HCT116 (cell line): ENCODE measurements at regions not wholly inside any gene's neighbourhood (a gene's known extent, or its start where the extent isn't known, plus 50 kb on each side); places are given as distances from the start of the nearest gene placed in this dataset.

Experiments
- ATAC-seq: fragments of 200-7000 bp; cut with Tn5 transposase; 2 replicates; pipeline ENCODE4 v1.9.1; 2020; ENCODE audit warnings: mild to moderate bottlenecking, moderate library complexity
- BruUV-seq: library from RNA; stranded (reverse); fragments of 400-500 nt; replicated peaks from 2 replicates; lab custom pipeline; 2021; lab: Mats Ljungman, UMichigan
- CTCF ChIA-PET: fragments of 300-600 bp; sonication (Branson Sonifier 250); formaldehyde crosslinking; loops from one replicate; lab custom pipeline; 2021; ENCODE audit warnings: antibody characterized with exemption; lab: Charles Lee
- POLR2A ChIA-PET: fragments of 300-600, 350-600 bp; sonication (Branson Sonifier 250); formaldehyde crosslinking; loops from one replicate; lab custom pipeline; 2021; ENCODE audit warnings: antibody characterized with exemption; lab: Charles Lee
- RAD21 ChIA-PET, 2 experiments: fragments of 300-600 bp; sonication (Branson Sonifier 250); formaldehyde crosslinking; loops; one replicate each; lab custom pipeline; 2023; ENCODE audit warnings: low total read pairs in 2 of 2; ENCODE audit not compliant: uncharacterized antibody in 2 of 2, unreplicated experiment in 2 of 2, low non-redundant PET in 1 of 2; lab: Charles Lee
- DNase-seq: peaks from one replicate; pipeline ENCODE4 v3.0.0-alpha.2; 2010; ENCODE audit warnings: low read depth, low spot score
- H2AFZ ChIP-seq: fragments of 200-600 bp; shearing (Covaris generic), sonication (generic); 2 replicates; pipeline ENCODE4 v1.6.1; 2017; ENCODE audit warnings: low read depth, mixed run types, mixed read lengths, antibody characterized with exemption, low read length; ENCODE audit not compliant: poor library complexity, severe bottlenecking
- H3K27ac ChIP-seq: 2 replicates; pipeline ENCODE4 v1.5.1; 2012; ENCODE audit warnings: low read depth, low read length
- H3K27me3 ChIP-seq: fragments of 200-600 bp; sonication (generic); 2 replicates; pipeline ENCODE4 v1.6.1; 2016; ENCODE audit warnings: mixed run types, low read length, mixed read lengths; ENCODE audit not compliant: insufficient read depth
- H3K36me3 ChIP-seq, 2 experiments: fragments of 200-500 bp in 1 of 2; fragments of 200-600 bp in 1 of 2; sonication (Bioruptor generic) in 1 of 2; sonication (generic) in 1 of 2; 2 replicates each; pipeline versions ENCODE4 v1.5.1 to v1.6.1; 2014 to 2016; ENCODE audit warnings: low read length in 2 of 2, inconsistent platforms in 1 of 2, mixed read lengths in 1 of 2, mixed run types in 1 of 2; ENCODE audit not compliant: insufficient read depth in 2 of 2, control insufficient read depth in 1 of 2
- H3K4me1 ChIP-seq, 2 experiments: fragments of 200-600 bp in 1 of 2; sonication (generic) in 1 of 2; 2 replicates each; pipeline versions ENCODE4 v1.5.1 to v1.6.1; 2012 to 2017; ENCODE audit warnings: low read length in 2 of 2, inconsistent platforms in 1 of 2, mild to moderate bottlenecking in 1 of 2, mixed read lengths in 1 of 2, mixed run types in 1 of 2, moderate library complexity in 1 of 2; ENCODE audit not compliant: insufficient read depth in 2 of 2, control insufficient read depth in 1 of 2
- H3K4me2 ChIP-seq: fragments of 200-600 bp; sonication (generic); 2 replicates; pipeline ENCODE4 v1.6.1; 2017; ENCODE audit warnings: mixed run types, low read length, mixed read lengths
- H3K4me3 ChIP-seq, 2 experiments: fragments of 200-600 bp in 1 of 2; sonication (generic) in 1 of 2; replicated peaks in 1 of 2; 2 replicates each; pipeline ENCODE4 v1.5.1; 2011 to 2016; ENCODE audit warnings: low read length in 2 of 2, control low read depth in 1 of 2, low read depth in 1 of 2, mild to moderate bottlenecking in 1 of 2, mixed read lengths in 1 of 2, mixed run types in 1 of 2
- H3K79me2 ChIP-seq: fragments of 200-600 bp; sonication (generic); 2 replicates; pipeline ENCODE4 v1.6.1; 2017; ENCODE audit warnings: mild to moderate bottlenecking, mixed run types, low read length, moderate library complexity, mixed read lengths; ENCODE audit not compliant: insufficient read depth
- H3K9ac ChIP-seq: fragments of 200-600 bp; sonication (generic); 2 replicates; pipeline ENCODE4 v1.6.1; 2016; ENCODE audit warnings: low read length, mixed read lengths
- H3K9me2 ChIP-seq: fragments of 200-600 bp; sonication (generic), shearing (Covaris generic); 2 replicates; pipeline ENCODE4 v1.6.1; 2017; ENCODE audit warnings: mixed run types, mild to moderate bottlenecking, moderate library complexity; ENCODE audit not compliant: insufficient read depth
- H3K9me3 ChIP-seq, 2 experiments: fragments of 200-500 bp in 1 of 2; fragments of 200-600 bp in 1 of 2; sonication (Bioruptor generic) in 1 of 2; sonication (generic) in 1 of 2; 2 replicates each; pipeline ENCODE4 v1.6.1; 2014 to 2017; ENCODE audit warnings: low read length in 2 of 2, mixed read lengths in 2 of 2, inconsistent platforms in 1 of 2, low read depth in 1 of 2, mild to moderate bottlenecking in 1 of 2, mixed run types in 1 of 2, moderate library complexity in 1 of 2; ENCODE audit not compliant: control insufficient read depth in 1 of 2, insufficient read depth in 1 of 2
- H4K20me1 ChIP-seq: fragments of 200-600 bp; sonication (generic), shearing (Covaris generic); 2 replicates; pipeline ENCODE4 v1.6.1; 2017; ENCODE audit warnings: mixed run types, mild to moderate bottlenecking, moderate library complexity; ENCODE audit not compliant: insufficient read depth
- CBX3 ChIP-seq: IDR thresholded peaks from 2 replicates; pipeline ENCODE4 v1.6.1; 2012; ENCODE audit warnings: low read depth
- CEBPB ChIP-seq: IDR thresholded peaks from 2 replicates; pipeline ENCODE4 v1.6.1; 2012; ENCODE audit warnings: low read depth
- EGR1 ChIP-seq: IDR thresholded peaks from 2 replicates; pipeline ENCODE4 v1.6.1; 2012; ENCODE audit warnings: low read depth
- EZH2 ChIP-seq: fragments of 200-600 bp; sonication (generic); IDR thresholded peaks from 2 replicates; pipeline ENCODE4 v1.6.1; 2017; ENCODE audit warnings: antibody characterized with exemption, mixed run types
- EZH2phosphoT487 ChIP-seq: fragments of 200-600 bp; IDR thresholded peaks from 2 replicates; pipeline ENCODE4 v1.6.1; 2018; ENCODE audit warnings: antibody characterized with exemption, borderline replicate concordance
- JUND ChIP-seq: IDR thresholded peaks from 2 replicates; pipeline ENCODE4 v1.6.1; 2012
- POLR2A ChIP-seq: IDR thresholded peaks from 2 replicates; pipeline ENCODE4 v1.7.0; 2011; ENCODE audit warnings: borderline replicate concordance; ENCODE audit not compliant: insufficient read depth, insufficient read length; ENCODE audit errors: extremely low read depth
- POLR2AphosphoS5 ChIP-seq: IDR thresholded peaks from 2 replicates; pipeline ENCODE4 v1.6.1; 2011; ENCODE audit warnings: mild to moderate bottlenecking, low read depth, low read length, moderate library complexity
- RAD21 ChIP-seq: IDR thresholded peaks from 2 replicates; pipeline ENCODE4 v1.6.1; 2012; ENCODE audit warnings: low read depth, mild to moderate bottlenecking
- SIN3A ChIP-seq: IDR thresholded peaks from 2 replicates; pipeline ENCODE4 v1.6.1; 2012; ENCODE audit warnings: low read depth
- SP1 ChIP-seq: IDR thresholded peaks from 2 replicates; pipeline ENCODE4 v1.6.1; 2012; ENCODE audit warnings: low read depth
- SRF ChIP-seq: IDR thresholded peaks from 2 replicates; pipeline ENCODE4 v1.6.1; 2012; ENCODE audit warnings: low read depth
- intact Hi-C: fragments of 100-400 bp; cut with micrococcal nuclease; formaldehyde crosslinking; loops from 2 replicates; pipeline ENCODE4 v1.10.0; 2022
- TF ChIP-seq, protein P1 (sequence below): IDR thresholded peaks from 2 replicates; pipeline ENCODE4 v1.6.1; 2012; ENCODE audit warnings: low read depth
- TF ChIP-seq, protein P2 (sequence below), 3 experiments: fragments of 200-600 bp in 1 of 3; sonication (generic) in 1 of 3; IDR thresholded peaks in 2 of 3; conservative IDR thresholded peaks in 1 of 3; 2 replicates each; pipeline ENCODE4 v1.5.1; 2012 to 2017; ENCODE audit warnings: low read depth in 2 of 3, low read length in 2 of 3, antibody characterized with exemption in 1 of 3, borderline replicate concordance in 1 of 3, control low read depth in 1 of 3, mild to moderate bottlenecking in 1 of 3, mixed read lengths in 1 of 3, mixed run types in 1 of 3, moderate library complexity in 1 of 3; ENCODE audit not compliant: insufficient read depth in 1 of 3
- TF ChIP-seq, protein P3 (sequence below): IDR thresholded peaks from 2 replicates; pipeline ENCODE4 v1.6.1; 2012
- TF ChIP-seq, protein P4 (sequence below): IDR thresholded peaks from 2 replicates; pipeline ENCODE4 v1.6.1; 2012

GRCh38 chr5:29963956-29964355, 1229.5 kb upstream of the CDH6 start:
- Histone ChIP-seq H3K27ac (no peak overlapping the region), H4K20me1 (no peaks in the 10 kb centered on the region), H3K9me3 (peaks cover 10 to 22% of the 10 kb centered on the region in 2 experiments; a peak in 3 of 4 replicates), H3K4me1 (no peaks in the 10 kb centered on the region), H3K9me2 (no peaks in the 10 kb centered on the region), H3K27me3 (no peaks in the 10 kb centered on the region), H3K36me3 (no peaks in the 10 kb centered on the region), H2AFZ (no peak overlapping the region), H3K9ac (no peak overlapping the region), H3K4me3 (no peak overlapping the region), H3K4me2 (no peak overlapping the region), H3K79me2 (no peaks in the 10 kb centered on the region)
- ChIA-PET POLR2A (no interaction called here), RAD21 (no interaction called here), CTCF (no interaction called here)
- no peak for TF ChIP-seq RAD21
- TF ChIP-seq, protein P1, sequence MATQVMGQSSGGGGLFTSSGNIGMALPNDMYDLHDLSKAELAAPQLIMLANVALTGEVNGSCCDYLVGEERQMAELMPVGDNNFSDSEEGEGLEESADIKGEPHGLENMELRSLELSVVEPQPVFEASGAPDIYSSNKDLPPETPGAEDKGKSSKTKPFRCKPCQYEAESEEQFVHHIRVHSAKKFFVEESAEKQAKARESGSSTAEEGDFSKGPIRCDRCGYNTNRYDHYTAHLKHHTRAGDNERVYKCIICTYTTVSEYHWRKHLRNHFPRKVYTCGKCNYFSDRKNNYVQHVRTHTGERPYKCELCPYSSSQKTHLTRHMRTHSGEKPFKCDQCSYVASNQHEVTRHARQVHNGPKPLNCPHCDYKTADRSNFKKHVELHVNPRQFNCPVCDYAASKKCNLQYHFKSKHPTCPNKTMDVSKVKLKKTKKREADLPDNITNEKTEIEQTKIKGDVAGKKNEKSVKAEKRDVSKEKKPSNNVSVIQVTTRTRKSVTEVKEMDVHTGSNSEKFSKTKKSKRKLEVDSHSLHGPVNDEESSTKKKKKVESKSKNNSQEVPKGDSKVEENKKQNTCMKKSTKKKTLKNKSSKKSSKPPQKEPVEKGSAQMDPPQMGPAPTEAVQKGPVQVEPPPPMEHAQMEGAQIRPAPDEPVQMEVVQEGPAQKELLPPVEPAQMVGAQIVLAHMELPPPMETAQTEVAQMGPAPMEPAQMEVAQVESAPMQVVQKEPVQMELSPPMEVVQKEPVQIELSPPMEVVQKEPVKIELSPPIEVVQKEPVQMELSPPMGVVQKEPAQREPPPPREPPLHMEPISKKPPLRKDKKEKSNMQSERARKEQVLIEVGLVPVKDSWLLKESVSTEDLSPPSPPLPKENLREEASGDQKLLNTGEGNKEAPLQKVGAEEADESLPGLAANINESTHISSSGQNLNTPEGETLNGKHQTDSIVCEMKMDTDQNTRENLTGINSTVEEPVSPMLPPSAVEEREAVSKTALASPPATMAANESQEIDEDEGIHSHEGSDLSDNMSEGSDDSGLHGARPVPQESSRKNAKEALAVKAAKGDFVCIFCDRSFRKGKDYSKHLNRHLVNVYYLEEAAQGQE, result no peak; the same call in 1 of the 2 replicates
- TF ChIP-seq POLR2A, result no peak
- no peak for TF ChIP-seq JUND
- TF ChIP-seq EZH2, result no peak
- TF ChIP-seq, protein P2, sequence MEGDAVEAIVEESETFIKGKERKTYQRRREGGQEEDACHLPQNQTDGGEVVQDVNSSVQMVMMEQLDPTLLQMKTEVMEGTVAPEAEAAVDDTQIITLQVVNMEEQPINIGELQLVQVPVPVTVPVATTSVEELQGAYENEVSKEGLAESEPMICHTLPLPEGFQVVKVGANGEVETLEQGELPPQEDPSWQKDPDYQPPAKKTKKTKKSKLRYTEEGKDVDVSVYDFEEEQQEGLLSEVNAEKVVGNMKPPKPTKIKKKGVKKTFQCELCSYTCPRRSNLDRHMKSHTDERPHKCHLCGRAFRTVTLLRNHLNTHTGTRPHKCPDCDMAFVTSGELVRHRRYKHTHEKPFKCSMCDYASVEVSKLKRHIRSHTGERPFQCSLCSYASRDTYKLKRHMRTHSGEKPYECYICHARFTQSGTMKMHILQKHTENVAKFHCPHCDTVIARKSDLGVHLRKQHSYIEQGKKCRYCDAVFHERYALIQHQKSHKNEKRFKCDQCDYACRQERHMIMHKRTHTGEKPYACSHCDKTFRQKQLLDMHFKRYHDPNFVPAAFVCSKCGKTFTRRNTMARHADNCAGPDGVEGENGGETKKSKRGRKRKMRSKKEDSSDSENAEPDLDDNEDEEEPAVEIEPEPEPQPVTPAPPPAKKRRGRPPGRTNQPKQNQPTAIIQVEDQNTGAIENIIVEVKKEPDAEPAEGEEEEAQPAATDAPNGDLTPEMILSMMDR (IDR thresholded peaks at IDR 0.05 in 2 of 3, conservative IDR thresholded peaks at IDR 0.05 in 1 of 3; ENCODE audit: borderline replicate concordance in 1 of 3, insufficient read depth in 1 of 3, low read depth in 2 of 3, low read length in 2 of 3), result no peak
- no peak for TF ChIP-seq POLR2AphosphoS5
- TF ChIP-seq, protein P3, sequence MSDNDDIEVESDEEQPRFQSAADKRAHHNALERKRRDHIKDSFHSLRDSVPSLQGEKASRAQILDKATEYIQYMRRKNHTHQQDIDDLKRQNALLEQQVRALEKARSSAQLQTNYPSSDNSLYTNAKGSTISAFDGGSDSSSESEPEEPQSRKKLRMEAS, result no peak
- no peak for TF ChIP-seq SRF
- TF ChIP-seq, protein P4, sequence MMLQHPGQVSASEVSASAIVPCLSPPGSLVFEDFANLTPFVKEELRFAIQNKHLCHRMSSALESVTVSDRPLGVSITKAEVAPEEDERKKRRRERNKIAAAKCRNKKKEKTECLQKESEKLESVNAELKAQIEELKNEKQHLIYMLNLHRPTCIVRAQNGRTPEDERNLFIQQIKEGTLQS, result no peak
- TF ChIP-seq CBX3, result no peak
- TF ChIP-seq EZH2phosphoT487, result no peak
- TF ChIP-seq SP1, result no peak
- no peak for TF ChIP-seq CEBPB
- no peak for TF ChIP-seq SIN3A
- TF ChIP-seq EGR1, result no peak
- intact Hi-C loops, result no loop called here
- ATAC-seq, result no peak
- no peak for DNase-seq
- BruUV-seq, result no TSS peak
